K562 (cell line): ENCODE measurements at regions not wholly inside any gene's neighbourhood (a gene's known extent, or its start where the extent isn't known, plus 50 kb on each side); places are given as distances from the start of the nearest gene placed in this dataset.
A peak's percentile ranks its signal among the peaks of the same experiment; 100 is the strongest.

Experiments
- EGR1 ChIP-seq: fragments of 450-650 bp; conservative IDR thresholded peaks from 2 replicates; pipeline ENCODE4 v1.6.1; 2017; ENCODE audit warnings: mild to moderate bottlenecking
- EHMT2 ChIP-seq: fragments of 450-650 bp; IDR thresholded peaks from 2 replicates; pipeline ENCODE4 v1.6.1; 2018; ENCODE audit warnings: antibody characterized with exemption
- ETV5 ChIP-seq: sonication (generic); formaldehyde crosslinking; IDR thresholded peaks from 2 replicates; pipeline ENCODE4 v1.4.0; 2020; ENCODE audit warnings: low read depth, mild to moderate bottlenecking, missing genetic modification reagents
- HDAC2 ChIP-seq: fragments of 450-650 bp; IDR thresholded peaks from 2 replicates; pipeline ENCODE4 v1.6.1; 2016; ENCODE audit warnings: mild to moderate bottlenecking
- HLTF ChIP-seq: fragments of 450-650 bp; IDR thresholded peaks from 2 replicates; pipeline ENCODE4 v1.6.1; 2016
- MAZ ChIP-seq, 2 experiments: fragments of 450-650 bp in 1 of 2; sonication (generic) in 1 of 2; formaldehyde crosslinking; IDR thresholded peaks in 1 of 2; conservative IDR thresholded peaks in 1 of 2; 2 replicates each; pipeline versions ENCODE4 v1.4.0 to v1.5.0; 2020; ENCODE audit warnings: mild to moderate bottlenecking in 1 of 2, missing genetic modification reagents in 1 of 2
- POLR2H ChIP-seq: IDR thresholded peaks from 2 replicates; pipeline ENCODE4 v1.6.1; 2016; ENCODE audit warnings: missing genetic modification characterization, low read depth, mild to moderate bottlenecking, control low read depth, missing compliant biosample characterization, moderate library complexity
- TF ChIP-seq, protein P1 (sequence below): fragments of 200-800 bp; sonication (Bioruptor generic); IDR thresholded peaks from 2 replicates; pipeline ENCODE4 v1.6.1; 2017; ENCODE audit warnings: missing genetic modification characterization, missing compliant biosample characterization
- TF ChIP-seq, protein P2 (sequence below): IDR thresholded peaks from 3 replicates; pipeline ENCODE4 v1.6.1; 2011; ENCODE audit warnings: borderline replicate concordance, mild to moderate bottlenecking, moderate library complexity; ENCODE audit not compliant: insufficient read length; ENCODE audit errors: extremely low read depth

DNA sequence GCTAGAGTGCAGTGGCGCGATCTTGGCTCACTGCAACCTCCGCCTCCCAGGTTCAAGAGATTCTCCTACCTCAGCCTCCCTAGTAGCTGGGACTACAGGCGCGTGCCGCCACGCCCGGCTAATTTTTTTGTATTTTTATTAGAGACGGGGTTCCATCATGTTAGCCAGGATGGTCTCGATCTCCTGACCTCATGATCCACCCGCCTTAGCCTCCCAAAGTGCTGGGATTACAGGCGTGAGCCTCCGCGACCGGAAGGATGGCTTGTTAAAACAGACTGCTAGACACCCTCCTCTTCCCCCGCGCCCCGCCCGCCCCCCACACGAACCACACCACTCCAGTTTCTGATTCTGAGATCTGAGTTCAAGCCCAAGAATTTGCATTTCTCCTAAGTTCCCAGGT, 71.2 kb upstream of the ZNF184 start (continued):
- TF ChIP-seq POLR2H (tag) (peak; percentile 14), EGR1 (peak; percentile 36; the same call in 1 of the 2 replicates), HLTF (peak; percentile 92), EHMT2 (0 out of 2 replicates have a peak, but pooled peaks have one; percentile 22), ETV5 (CRISPR knock-in tag) (peak; percentile 96), MAZ (CRISPR knock-in tag; conservative IDR thresholded peaks at IDR 0.05 in 1 of 2, IDR thresholded peaks at IDR 0.05 in 1 of 2) (peak in 1 of 2 experiments; percentile 11; a peak in 1 of 4 replicates), HDAC2 (peak; percentile 39; the same call in 1 of the 2 replicates)
- TF ChIP-seq, protein P1, sequence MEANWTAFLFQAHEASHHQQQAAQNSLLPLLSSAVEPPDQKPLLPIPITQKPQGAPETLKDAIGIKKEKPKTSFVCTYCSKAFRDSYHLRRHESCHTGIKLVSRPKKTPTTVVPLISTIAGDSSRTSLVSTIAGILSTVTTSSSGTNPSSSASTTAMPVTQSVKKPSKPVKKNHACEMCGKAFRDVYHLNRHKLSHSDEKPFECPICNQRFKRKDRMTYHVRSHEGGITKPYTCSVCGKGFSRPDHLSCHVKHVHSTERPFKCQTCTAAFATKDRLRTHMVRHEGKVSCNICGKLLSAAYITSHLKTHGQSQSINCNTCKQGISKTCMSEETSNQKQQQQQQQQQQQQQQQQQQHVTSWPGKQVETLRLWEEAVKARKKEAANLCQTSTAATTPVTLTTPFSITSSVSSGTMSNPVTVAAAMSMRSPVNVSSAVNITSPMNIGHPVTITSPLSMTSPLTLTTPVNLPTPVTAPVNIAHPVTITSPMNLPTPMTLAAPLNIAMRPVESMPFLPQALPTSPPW (CRISPR knock-in tag) = peak; percentile 89
- TF ChIP-seq, protein P2, sequence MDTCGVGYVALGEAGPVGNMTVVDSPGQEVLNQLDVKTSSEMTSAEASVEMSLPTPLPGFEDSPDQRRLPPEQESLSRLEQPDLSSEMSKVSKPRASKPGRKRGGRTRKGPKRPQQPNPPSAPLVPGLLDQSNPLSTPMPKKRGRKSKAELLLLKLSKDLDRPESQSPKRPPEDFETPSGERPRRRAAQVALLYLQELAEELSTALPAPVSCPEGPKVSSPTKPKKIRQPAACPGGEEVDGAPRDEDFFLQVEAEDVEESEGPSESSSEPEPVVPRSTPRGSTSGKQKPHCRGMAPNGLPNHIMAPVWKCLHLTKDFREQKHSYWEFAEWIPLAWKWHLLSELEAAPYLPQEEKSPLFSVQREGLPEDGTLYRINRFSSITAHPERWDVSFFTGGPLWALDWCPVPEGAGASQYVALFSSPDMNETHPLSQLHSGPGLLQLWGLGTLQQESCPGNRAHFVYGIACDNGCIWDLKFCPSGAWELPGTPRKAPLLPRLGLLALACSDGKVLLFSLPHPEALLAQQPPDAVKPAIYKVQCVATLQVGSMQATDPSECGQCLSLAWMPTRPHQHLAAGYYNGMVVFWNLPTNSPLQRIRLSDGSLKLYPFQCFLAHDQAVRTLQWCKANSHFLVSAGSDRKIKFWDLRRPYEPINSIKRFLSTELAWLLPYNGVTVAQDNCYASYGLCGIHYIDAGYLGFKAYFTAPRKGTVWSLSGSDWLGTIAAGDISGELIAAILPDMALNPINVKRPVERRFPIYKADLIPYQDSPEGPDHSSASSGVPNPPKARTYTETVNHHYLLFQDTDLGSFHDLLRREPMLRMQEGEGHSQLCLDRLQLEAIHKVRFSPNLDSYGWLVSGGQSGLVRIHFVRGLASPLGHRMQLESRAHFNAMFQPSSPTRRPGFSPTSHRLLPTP = peak; percentile 70
